CD4-positive, alpha-beta memory T cell (primary cell): ENCODE measurements at regions not wholly inside any gene's neighbourhood (a gene's known extent, or its start where the extent isn't known, plus 50 kb on each side); places are given as distances from the start of the nearest gene placed in this dataset.

Experiments used
- CTCF ChIA-PET: fragments of 350-600 bp; sonication (Branson Sonifier 250); formaldehyde crosslinking; loops from one replicate; lab custom pipeline; 2021; ENCODE audit warnings: inconsistent platforms; ENCODE audit not compliant: partially characterized antibody; lab: Charles Lee
- POLR2A ChIA-PET: fragments of 350-600 bp; sonication (Branson Sonifier 250); formaldehyde crosslinking; loops from one replicate; lab custom pipeline; 2021; ENCODE audit not compliant: partially characterized antibody; lab: Charles Lee
- DNase-seq, 5 donors: peaks; one replicate each; pipeline versions ENCODE4 v3.0.0 to v3.0.0-alpha.2; 2020 to 2022; ENCODE audit warnings: mixed read lengths in 1 of 5
- H3K27ac ChIP-seq: one replicate; pipeline ENCODE4 v1.7.0; 2013; ENCODE audit warnings: low read depth, low read length
- H3K27me3 ChIP-seq: 2 replicates; pipeline ENCODE4 v1.7.0; 2013; ENCODE audit warnings: mild to moderate bottlenecking, low read length, moderate library complexity; ENCODE audit not compliant: insufficient read depth
- H3K36me3 ChIP-seq: 2 replicates; pipeline ENCODE4 v1.7.0; 2013; ENCODE audit warnings: mild to moderate bottlenecking, low read length, moderate library complexity; ENCODE audit not compliant: insufficient read depth
- H3K4me1 ChIP-seq: 2 replicates; pipeline ENCODE4 v1.7.0; 2013; ENCODE audit warnings: mild to moderate bottlenecking, low read length, moderate library complexity; ENCODE audit not compliant: insufficient read depth
- H3K4me3 ChIP-seq, 2 donors: one replicate each; pipeline ENCODE4 v1.7.0; 2013; ENCODE audit warnings: low read length in 2 of 2, mild to moderate bottlenecking in 1 of 2
- H3K9me3 ChIP-seq, 2 donors: one replicate each; pipeline ENCODE4 v1.7.0; 2013; ENCODE audit warnings: low read length in 2 of 2, control low read depth in 1 of 2; ENCODE audit not compliant: control insufficient read depth in 1 of 2
- H3K27ac Mint-ChIP-seq, 7 donors: one replicate each; pipeline ENCODE4 v1.8.0; 2020 to 2021; ENCODE audit warnings: mixed read lengths in 7 of 7, mild to moderate bottlenecking in 6 of 7, inconsistent platforms in 3 of 7, moderate library complexity in 3 of 7
- H3K27me3 Mint-ChIP-seq, 2 donors: one replicate each; pipeline ENCODE4 v1.8.0; 2020 to 2021; ENCODE audit warnings: mixed read lengths in 2 of 2
- H3K36me3 Mint-ChIP-seq, 2 donors: one replicate each; pipeline ENCODE4 v1.8.0; 2020 to 2021; ENCODE audit warnings: mixed read lengths in 2 of 2, inconsistent platforms in 1 of 2, mild to moderate bottlenecking in 1 of 2
- H3K4me1 Mint-ChIP-seq, 4 donors: one replicate each; pipeline ENCODE4 v1.8.0; 2020 to 2021; ENCODE audit warnings: mixed read lengths in 4 of 4, mild to moderate bottlenecking in 1 of 4
- H3K4me3 Mint-ChIP-seq, 8 donors: one replicate each; pipeline ENCODE4 v1.8.0; 2020 to 2021; ENCODE audit warnings: mixed read lengths in 8 of 8, mild to moderate bottlenecking in 7 of 8, moderate library complexity in 6 of 8, inconsistent platforms in 3 of 8
- H3K9me3 Mint-ChIP-seq, 8 donors: one replicate each; pipeline ENCODE4 v1.8.0; 2020 to 2021; ENCODE audit warnings: mixed read lengths in 8 of 8, mild to moderate bottlenecking in 5 of 8, inconsistent platforms in 3 of 8, moderate library complexity in 1 of 8
- intact Hi-C: fragments of 100-400 bp; cut with micrococcal nuclease; formaldehyde crosslinking; loops from one replicate; pipeline ENCODE4 v1.15.1; 2023

DNA sequence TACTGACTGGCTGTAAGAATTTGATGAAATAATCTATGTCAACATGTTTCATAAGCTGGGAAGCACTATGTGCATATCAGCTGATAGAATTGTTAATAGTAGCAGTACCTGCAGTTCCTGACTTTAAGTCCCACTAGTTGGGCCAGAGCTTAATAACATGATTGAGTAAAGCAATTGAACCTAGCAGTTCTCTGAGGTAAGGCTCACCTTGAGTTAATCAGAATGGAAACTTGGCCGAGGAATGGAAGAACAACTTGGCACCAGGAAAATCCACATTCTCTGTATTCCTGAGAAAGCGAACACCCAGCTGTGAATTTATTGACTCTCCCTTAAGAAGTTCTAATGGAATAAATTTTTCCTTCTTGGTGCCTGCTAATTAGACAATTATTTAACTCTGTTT is 262.6 kb downstream of the IGSF11 start:
- H3K27me3 Mint-ChIP-seq = peaks cover 0 to 4% of the 10 kb centered on the region in 2 donors
- H3K4me3 ChIP-seq = no peak overlapping the region
- DNase-seq = no peak
- H3K4me3 Mint-ChIP-seq = no peak overlapping the region
- H3K27ac Mint-ChIP-seq = no peak overlapping the region
- no peaks in the 10 kb centered on the region for H3K27me3 ChIP-seq
- H3K36me3 ChIP-seq = no peaks in the 10 kb centered on the region
- intact Hi-C loops = no loop called here
- POLR2A ChIA-PET = no interaction called here
- no peaks in the 10 kb centered on the region for H3K9me3 ChIP-seq
- peaks cover 0 to 2% (median 0%) of the 10 kb centered on the region in 8 donors for H3K9me3 Mint-ChIP-seq
- no peaks in the 10 kb centered on the region for H3K4me1 ChIP-seq
- H3K36me3 Mint-ChIP-seq = no peaks in the 10 kb centered on the region
- H3K27ac ChIP-seq = no peak overlapping the region
- H3K4me1 Mint-ChIP-seq = no peaks in the 10 kb centered on the region
- CTCF ChIA-PET = no interaction called here

- intact Hi-C loops = no loop called here
- no peaks in the 10 kb centered on the region for H3K4me1 ChIP-seq
- no peaks in the 10 kb centered on the region for H3K36me3 Mint-ChIP-seq
- ChIA-PET POLR2A (no interaction called here), CTCF (no interaction called here)
- no peaks in the 10 kb centered on the region for H3K27me3 ChIP-seq
- no peak overlapping the region for H3K27ac Mint-ChIP-seq
- H3K27me3 Mint-ChIP-seq = peaks cover 0 to 4% of the 10 kb centered on the region in 2 donors
- H3K4me3 ChIP-seq = no peak overlapping the region
- H3K4me1 Mint-ChIP-seq = no peaks in the 10 kb centered on the region
- peaks cover 0 to 2% (median 0%) of the 10 kb centered on the region in 8 donors for H3K9me3 Mint-ChIP-seq
- H3K27ac ChIP-seq = no peak overlapping the region
- no peaks in the 10 kb centered on the region for H3K9me3 ChIP-seq
- H3K36me3 ChIP-seq = no peaks in the 10 kb centered on the region
- DNase-seq = no peak
- no peak overlapping the region for H3K4me3 Mint-ChIP-seq
These were observed 262.1 kb downstream of the IGSF11 start for GRCh38 chr3:118772547-118773011.

DNA sequence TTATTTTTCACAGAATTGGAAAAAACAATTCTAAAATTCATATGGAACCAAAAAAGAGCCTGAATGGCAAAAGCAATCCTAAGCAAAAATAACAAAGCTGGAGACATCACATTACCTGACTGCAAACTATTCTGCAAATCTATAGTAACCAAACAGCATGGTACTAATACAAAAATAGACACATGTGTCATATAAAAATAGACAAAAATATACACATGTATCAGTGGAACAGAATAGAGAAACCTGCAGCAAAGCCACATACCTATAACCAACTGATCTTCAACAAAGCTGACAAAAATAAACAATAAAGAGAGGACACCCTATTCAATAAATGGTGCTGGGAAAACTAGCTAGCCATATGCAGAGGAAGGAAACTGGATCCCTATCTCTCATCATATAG is 259.6 kb downstream of the IGSF11 start:
- Histone ChIP-seq H3K27ac (no peak overlapping the region), H3K4me1 (no peaks in the 10 kb centered on the region), H3K36me3 (no peaks in the 10 kb centered on the region), H3K9me3 (no peaks in the 10 kb centered on the region), H3K27me3 (peaks cover 2% of the 10 kb centered on the region), H3K4me3 (no peak overlapping the region)
- Mint-ChIP-seq H3K9me3 (peaks cover 0 to 2% (median 0%) of the 10 kb centered on the region in 8 donors), H3K4me3 (no peak overlapping the region), H3K27ac (no peak overlapping the region), H3K4me1 (no peaks in the 10 kb centered on the region), H3K27me3 (peaks cover 0 to 4% of the 10 kb centered on the region in 2 donors), H3K36me3 (no peaks in the 10 kb centered on the region)
- intact Hi-C loops = no loop called here
- ChIA-PET CTCF (no interaction called here), POLR2A (no interaction called here)
- no peak for DNase-seq

GRCh38 chr3:118778201-118778600 is 256.4 kb downstream of the IGSF11 start:
- Mint-ChIP-seq H3K27me3 (peaks cover 0 to 6% of the 10 kb centered on the region in 2 donors), H3K9me3 (peaks cover 0 to 2% (median 0%) of the 10 kb centered on the region in 8 donors), H3K4me1 (no peaks in the 10 kb centered on the region), H3K36me3 (no peaks in the 10 kb centered on the region), H3K27ac (no peak overlapping the region), H3K4me3 (no peak overlapping the region)
- Histone ChIP-seq H3K27me3 (peaks cover 5% of the 10 kb centered on the region), H3K4me1 (no peaks in the 10 kb centered on the region), H3K27ac (no peak overlapping the region), H3K4me3 (no peak overlapping the region), H3K36me3 (no peaks in the 10 kb centered on the region), H3K9me3 (no peaks in the 10 kb centered on the region)
- CTCF ChIA-PET = no interaction called here
- POLR2A ChIA-PET = no interaction called here
- DNase-seq = no peak
- intact Hi-C loops = no loop called here

- CTCF ChIA-PET = no interaction called here
- H3K36me3 ChIP-seq = no peaks in the 10 kb centered on the region
- no peak overlapping the region for H3K27ac Mint-ChIP-seq
- H3K27me3 Mint-ChIP-seq = peaks cover 0 to 6% of the 10 kb centered on the region in 2 donors
- H3K9me3 ChIP-seq = no peaks in the 10 kb centered on the region
- intact Hi-C loops = no loop called here
- no peak overlapping the region for H3K4me3 Mint-ChIP-seq
- no peak overlapping the region for H3K27ac ChIP-seq
- H3K36me3 Mint-ChIP-seq = no peaks in the 10 kb centered on the region
- DNase-seq = no peak
- H3K4me1 Mint-ChIP-seq = no peaks in the 10 kb centered on the region
- no peaks in the 10 kb centered on the region for H3K4me1 ChIP-seq
- H3K27me3 ChIP-seq = peaks cover 5% of the 10 kb centered on the region
- peaks cover 0 to under 1% (median 0%) of the 10 kb centered on the region in 8 donors for H3K9me3 Mint-ChIP-seq
- no peak overlapping the region for H3K4me3 ChIP-seq
- POLR2A ChIA-PET = no interaction called here
These were observed 253.4 kb downstream of the IGSF11 start for GRCh38 chr3:118781232-118781631.

DNA sequence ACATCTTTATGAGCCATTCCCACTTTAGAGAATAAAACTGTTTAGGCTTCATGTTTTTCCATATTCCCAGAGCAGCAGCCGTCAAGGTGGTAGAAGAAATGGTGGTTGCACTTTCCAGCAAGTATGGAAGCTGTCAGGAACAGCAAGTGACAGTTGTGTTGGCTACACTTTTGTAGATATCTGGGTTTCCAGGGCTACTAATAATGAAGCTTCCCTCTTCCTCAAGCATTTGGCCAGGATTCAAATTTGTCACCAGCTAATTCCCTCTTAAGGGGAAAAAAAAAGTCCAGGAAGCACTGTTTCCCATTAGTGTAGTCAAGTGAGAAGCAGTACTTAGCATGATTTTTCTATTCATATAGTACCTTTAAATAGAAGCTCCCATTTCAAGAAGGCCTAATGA is 252.8 kb downstream of the IGSF11 start:
- H3K27ac ChIP-seq = no peak overlapping the region
- no peaks in the 10 kb centered on the region for H3K9me3 ChIP-seq
- DNase-seq = no peak
- H3K36me3 Mint-ChIP-seq = no peaks in the 10 kb centered on the region
- peaks cover 0 to 5% of the 10 kb centered on the region in 2 donors for H3K27me3 Mint-ChIP-seq
- no peaks in the 10 kb centered on the region for H3K36me3 ChIP-seq
- H3K27me3 ChIP-seq = peaks cover 5% of the 10 kb centered on the region
- intact Hi-C loops = no loop called here
- no peak overlapping the region for H3K4me3 Mint-ChIP-seq
- ChIA-PET POLR2A (no interaction called here), CTCF (no interaction called here)
- H3K4me1 ChIP-seq = no peaks in the 10 kb centered on the region
- H3K4me1 Mint-ChIP-seq = no peaks in the 10 kb centered on the region
- H3K27ac Mint-ChIP-seq = peak overlapping the region in 1 of 7 donors; percentile 8
- H3K9me3 Mint-ChIP-seq = no peaks in the 10 kb centered on the region
- no peak overlapping the region for H3K4me3 ChIP-seq

DNA sequence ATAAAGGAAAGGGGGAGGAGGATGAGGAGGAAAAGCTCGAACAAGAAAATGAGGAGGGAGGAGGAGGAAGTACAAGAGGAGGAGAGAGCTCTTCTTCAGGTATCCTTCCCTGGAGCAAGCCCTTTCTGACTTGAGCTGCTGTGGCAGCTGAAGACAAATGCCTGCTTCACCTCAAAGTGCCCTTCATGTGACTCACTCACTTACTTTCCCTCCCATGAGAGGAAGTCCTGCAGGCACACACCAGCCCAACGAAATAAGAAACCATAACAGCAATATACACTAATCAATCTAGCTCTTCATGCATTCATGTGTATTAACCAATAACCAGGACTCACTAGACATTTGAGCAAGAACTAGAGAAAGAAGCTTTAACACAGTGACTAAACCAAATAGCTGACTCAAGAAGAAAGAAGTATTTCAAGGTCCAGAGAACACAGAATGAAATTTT is 251.9 kb downstream of the IGSF11 start:
- H3K4me3 Mint-ChIP-seq = no peak overlapping the region
- H3K9me3 ChIP-seq = no peaks in the 10 kb centered on the region
- intact Hi-C loops = no loop called here
- no peak overlapping the region for H3K27ac Mint-ChIP-seq
- POLR2A ChIA-PET = no interaction called here
- no peak for DNase-seq
- H3K36me3 Mint-ChIP-seq = no peaks in the 10 kb centered on the region
- CTCF ChIA-PET = interaction anchor here (0.6 kb wide), 1 partner anchor 34 kb away, joined by 3 read pairs; no protein-coding TSS in a partner anchor
- H3K36me3 ChIP-seq = no peaks in the 10 kb centered on the region
- no peak overlapping the region for H3K27ac ChIP-seq
- no peak overlapping the region for H3K4me3 ChIP-seq
- no peaks in the 10 kb centered on the region for H3K9me3 Mint-ChIP-seq
- H3K27me3 Mint-ChIP-seq = peaks cover 0 to 5% of the 10 kb centered on the region in 2 donors
- peaks cover 5% of the 10 kb centered on the region for H3K27me3 ChIP-seq
- no peaks in the 10 kb centered on the region for H3K4me1 Mint-ChIP-seq
- H3K4me1 ChIP-seq = no peaks in the 10 kb centered on the region

- Mint-ChIP-seq H3K4me1 (no peaks in the 10 kb centered on the region), H3K27ac (no peak overlapping the region), H3K4me3 (no peak overlapping the region), H3K36me3 (no peaks in the 10 kb centered on the region), H3K27me3 (peaks cover 0 to 5% of the 10 kb centered on the region in 2 donors), H3K9me3 (no peaks in the 10 kb centered on the region)
- ChIA-PET CTCF (no interaction called here), POLR2A (no interaction called here)
- Histone ChIP-seq H3K9me3 (no peaks in the 10 kb centered on the region), H3K4me3 (no peak overlapping the region), H3K4me1 (no peaks in the 10 kb centered on the region), H3K27me3 (no peaks in the 10 kb centered on the region), H3K27ac (no peak overlapping the region), H3K36me3 (no peaks in the 10 kb centered on the region)
- DNase-seq = no peak
- intact Hi-C loops = no loop called here
These were observed 249.2 kb downstream of the IGSF11 start for GRCh38 chr3:118785415-118785814.
